ENCODE measurements at regions not wholly inside any gene's neighbourhood (a gene's known extent, or its start where the extent isn't known, plus 50 kb on each side); places are given as distances from the start of the nearest gene placed in this dataset.

DNA sequence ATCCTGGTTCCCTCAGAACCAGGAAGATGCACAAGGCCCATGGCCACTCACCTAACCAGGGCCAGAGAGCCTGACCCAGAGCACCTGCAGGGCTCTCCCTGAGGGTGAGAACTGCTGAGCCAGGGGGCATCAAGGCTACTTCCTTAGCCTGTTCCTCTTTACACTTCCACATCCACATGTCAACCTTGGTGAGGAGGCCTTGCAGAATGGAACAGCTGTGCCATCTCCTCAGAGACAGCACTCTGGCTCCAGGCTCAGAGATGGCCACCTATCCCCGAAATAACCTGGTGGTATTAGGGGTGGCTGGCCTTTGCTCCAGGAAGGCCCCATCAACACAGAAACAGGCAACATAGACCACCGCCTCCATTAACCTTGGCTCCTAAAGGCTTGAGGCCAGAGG lies 473.0 kb downstream of the RPS24 start:
- Histone ChIP-seq H3K36me3 (no peaks in the 10 kb centered on the region), H3K9me3 (no peaks in the 10 kb centered on the region), H3K4me1 (peaks cover 6% of the 10 kb centered on the region), H3K27me3 (no peaks in the 10 kb centered on the region), H3K4me3 (ENCODE audit: low read depth, low read length) (no peak overlapping the region)
- TF ChIP-seq, protein P1, sequence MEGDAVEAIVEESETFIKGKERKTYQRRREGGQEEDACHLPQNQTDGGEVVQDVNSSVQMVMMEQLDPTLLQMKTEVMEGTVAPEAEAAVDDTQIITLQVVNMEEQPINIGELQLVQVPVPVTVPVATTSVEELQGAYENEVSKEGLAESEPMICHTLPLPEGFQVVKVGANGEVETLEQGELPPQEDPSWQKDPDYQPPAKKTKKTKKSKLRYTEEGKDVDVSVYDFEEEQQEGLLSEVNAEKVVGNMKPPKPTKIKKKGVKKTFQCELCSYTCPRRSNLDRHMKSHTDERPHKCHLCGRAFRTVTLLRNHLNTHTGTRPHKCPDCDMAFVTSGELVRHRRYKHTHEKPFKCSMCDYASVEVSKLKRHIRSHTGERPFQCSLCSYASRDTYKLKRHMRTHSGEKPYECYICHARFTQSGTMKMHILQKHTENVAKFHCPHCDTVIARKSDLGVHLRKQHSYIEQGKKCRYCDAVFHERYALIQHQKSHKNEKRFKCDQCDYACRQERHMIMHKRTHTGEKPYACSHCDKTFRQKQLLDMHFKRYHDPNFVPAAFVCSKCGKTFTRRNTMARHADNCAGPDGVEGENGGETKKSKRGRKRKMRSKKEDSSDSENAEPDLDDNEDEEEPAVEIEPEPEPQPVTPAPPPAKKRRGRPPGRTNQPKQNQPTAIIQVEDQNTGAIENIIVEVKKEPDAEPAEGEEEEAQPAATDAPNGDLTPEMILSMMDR (IDR thresholded peaks at IDR 0.05; ENCODE audit: low read depth, low read length) = no peak
- DNase-seq = no peak

DNA sequence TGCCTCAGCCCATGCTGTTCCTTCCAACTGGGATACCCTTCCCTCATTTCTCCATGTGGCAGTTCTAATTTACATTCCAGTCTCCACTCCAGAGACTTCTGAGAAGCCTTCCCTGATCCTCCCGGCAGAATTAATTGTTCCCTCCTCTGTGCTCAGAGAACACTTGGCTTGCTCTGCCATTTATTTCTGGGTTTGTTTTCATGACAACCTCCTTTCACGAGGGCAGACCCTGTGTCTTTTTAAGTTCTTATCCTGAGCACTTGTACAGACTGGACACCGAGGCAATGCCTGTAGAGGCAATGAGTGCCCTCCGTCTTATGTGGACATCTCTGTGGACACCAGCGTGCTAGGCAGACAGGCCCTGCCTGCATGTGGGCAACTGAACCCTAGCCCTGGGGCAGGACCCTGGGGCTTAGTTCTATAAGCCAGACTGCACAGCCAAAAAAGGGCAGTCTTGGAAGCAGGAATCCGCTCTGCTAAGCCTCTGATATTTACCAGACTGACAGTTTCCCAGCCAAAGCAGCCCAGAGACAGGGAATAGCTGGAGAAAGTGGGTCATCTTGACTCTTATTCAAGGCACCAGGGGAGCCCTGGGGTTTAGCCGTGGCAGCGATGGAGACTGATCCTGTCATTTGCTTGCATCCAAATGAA lies 474.0 kb downstream of the RPS24 start:
- TF ChIP-seq, protein P1 (IDR thresholded peaks at IDR 0.05; ENCODE audit: low read depth, low read length) = no peak
- no peak for DNase-seq
- H3K9me3 ChIP-seq = no peaks in the 10 kb centered on the region
- no peaks in the 10 kb centered on the region for H3K36me3 ChIP-seq
- H3K4me1 ChIP-seq = peaks cover under 1% of the 10 kb centered on the region
- H3K4me3 ChIP-seq (ENCODE audit: low read depth, low read length) = no peak overlapping the region
- H3K27me3 ChIP-seq = no peaks in the 10 kb centered on the region

DNA sequence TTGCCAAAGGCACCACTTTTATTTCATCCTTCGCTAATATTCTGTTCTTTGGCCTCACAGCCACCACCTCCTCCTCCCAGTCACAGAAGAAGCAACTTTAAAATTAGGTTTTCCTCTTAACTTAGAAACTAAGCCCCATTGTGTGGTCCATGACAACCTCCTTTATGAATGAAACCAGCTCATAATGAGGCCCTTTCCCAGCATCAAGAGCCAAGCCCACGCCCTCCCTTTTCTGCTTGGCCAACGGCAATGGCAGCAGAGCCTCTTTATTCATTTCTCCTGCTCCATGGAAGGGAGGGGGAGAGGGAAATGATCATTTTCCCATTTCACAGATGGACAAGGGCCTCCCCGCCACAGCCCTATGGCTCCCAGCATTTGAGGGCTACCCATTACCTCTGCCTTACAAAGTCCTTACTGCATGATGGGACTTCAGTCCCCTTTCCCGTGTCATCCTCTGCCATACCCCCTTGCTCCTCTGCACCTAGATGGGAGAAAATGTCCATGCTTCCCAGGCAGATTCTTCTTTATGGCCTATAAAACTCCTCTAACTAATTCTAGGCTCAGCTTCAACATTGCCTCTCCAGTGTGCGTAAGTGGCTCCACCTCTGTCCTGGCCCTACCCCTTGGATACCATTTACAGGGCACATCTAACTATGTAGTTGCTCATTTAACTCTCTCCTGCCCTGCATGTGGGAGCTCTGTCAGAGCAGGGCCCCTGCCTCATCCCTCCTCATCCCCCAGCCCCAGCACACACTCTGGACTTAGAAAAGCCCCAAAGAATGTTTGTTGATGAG lies 475.5 kb downstream of the RPS24 start:
- TF ChIP-seq, protein P1 (IDR thresholded peaks at IDR 0.05; ENCODE audit: low read depth, low read length) = no peak
- H3K9me3 ChIP-seq = no peaks in the 10 kb centered on the region
- DNase-seq = no peak
- H3K27me3 ChIP-seq = no peaks in the 10 kb centered on the region
- no peaks in the 10 kb centered on the region for H3K4me1 ChIP-seq
- H3K4me3 ChIP-seq (ENCODE audit: low read depth, low read length) = no peak overlapping the region
- H3K36me3 ChIP-seq = no peaks in the 10 kb centered on the region

DNA sequence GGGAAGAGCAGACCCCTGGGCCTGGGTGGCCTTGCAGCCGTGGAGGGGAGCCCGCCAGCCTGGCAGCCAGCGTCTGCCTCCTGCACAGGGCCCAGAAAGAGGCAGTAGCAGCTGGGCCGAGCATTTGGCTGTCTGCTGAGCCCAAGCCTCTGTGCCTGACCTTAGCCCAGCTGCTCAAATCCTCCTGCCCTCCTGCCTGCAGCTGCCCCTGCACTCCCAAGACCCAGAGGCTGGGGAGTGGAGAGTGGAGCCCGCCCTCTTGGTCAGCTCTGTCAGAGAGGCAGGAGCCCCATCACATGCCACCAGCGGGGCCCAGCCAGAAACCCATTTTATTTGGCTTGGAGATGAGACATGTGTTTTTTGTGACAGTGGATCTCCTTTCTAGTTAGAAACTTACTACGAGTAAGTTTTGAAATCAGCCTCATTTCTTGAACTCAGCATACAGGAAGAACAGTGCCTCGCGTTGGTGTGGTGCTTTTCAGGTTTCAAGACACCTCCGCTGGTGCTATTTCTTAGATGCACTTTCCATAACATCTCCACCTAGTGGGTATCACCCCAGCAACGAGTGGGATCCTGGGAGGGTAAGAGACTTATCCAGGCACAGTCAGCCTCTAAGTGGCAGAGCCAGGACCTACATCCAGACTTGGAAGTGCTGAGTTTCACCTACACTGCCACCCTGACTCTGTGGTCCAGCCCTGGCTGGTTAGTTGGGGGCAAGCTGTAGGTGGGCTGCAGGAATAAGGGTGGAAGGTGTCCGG lies 477.1 kb downstream of the RPS24 start:
- DNase-seq = peak; percentile 14
- H3K27me3 ChIP-seq = no peaks in the 10 kb centered on the region
- H3K4me3 ChIP-seq (ENCODE audit: low read depth, low read length) = no peak overlapping the region
- no peaks in the 10 kb centered on the region for H3K4me1 ChIP-seq
- TF ChIP-seq, protein P1 (IDR thresholded peaks at IDR 0.05; ENCODE audit: low read depth, low read length) = peak; percentile 16; the same call in 1 of the 2 replicates
- no peaks in the 10 kb centered on the region for H3K9me3 ChIP-seq
- no peaks in the 10 kb centered on the region for H3K36me3 ChIP-seq

DNA sequence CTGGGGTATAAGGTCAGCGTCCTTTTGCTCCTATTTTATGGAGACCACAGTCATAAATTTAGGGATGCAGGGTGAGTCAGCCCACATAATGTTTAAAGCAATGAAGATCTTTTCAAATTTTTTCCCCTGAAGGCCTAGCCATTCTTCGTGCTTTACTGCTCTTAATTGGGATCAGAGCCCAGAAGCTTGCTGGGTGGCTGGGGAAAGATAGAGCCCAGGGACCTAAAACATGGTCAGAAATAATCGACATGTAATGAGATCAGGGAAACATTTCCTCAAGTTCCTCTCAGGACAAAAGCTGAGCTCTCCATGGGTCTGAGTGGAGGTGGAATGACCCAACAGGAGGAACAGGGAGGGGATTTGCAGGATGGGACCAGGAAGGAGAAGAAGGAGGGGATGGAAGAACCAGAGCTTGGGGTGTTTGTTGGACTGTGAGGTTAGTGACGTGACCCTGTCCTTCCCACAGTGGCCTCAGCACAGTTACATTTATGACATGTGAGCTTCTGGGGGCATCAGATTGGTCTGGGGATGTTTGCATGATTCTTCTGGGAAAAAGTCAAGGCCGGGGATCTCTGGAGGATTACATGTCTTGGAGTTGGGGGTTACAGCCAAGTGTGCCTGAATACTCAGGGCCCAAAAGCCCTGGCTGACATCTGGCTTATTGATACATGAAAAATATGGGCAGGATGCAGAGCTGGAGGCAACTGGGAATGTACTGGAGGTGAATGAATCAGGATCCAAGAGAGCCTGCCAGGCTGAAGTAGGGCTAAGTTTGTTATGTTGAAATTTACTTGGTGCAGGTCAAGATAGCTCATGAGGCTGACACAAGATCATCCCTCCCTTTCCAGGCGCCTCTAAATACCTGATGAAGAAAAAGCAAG lies 477.9 kb downstream of the RPS24 start:
- Histone ChIP-seq H3K4me1 (no peaks in the 10 kb centered on the region), H3K9me3 (no peaks in the 10 kb centered on the region), H3K36me3 (no peaks in the 10 kb centered on the region), H3K4me3 (ENCODE audit: low read depth, low read length) (no peak overlapping the region), H3K27me3 (no peaks in the 10 kb centered on the region)
- no peak for DNase-seq
- TF ChIP-seq, protein P1 (IDR thresholded peaks at IDR 0.05; ENCODE audit: low read depth, low read length) = no peak
